HCT116 (cell line): ENCODE measurements at regions not wholly inside any gene's neighbourhood (a gene's known extent, or its start where the extent isn't known, plus 50 kb on each side); places are given as distances from the start of the nearest gene placed in this dataset.

Source experiments
- ATAC-seq: fragments of 200-7000 bp; cut with Tn5 transposase; 2 replicates; pipeline ENCODE4 v1.9.1; 2020; ENCODE audit warnings: mild to moderate bottlenecking, moderate library complexity
- BruUV-seq: library from RNA; stranded (reverse); fragments of 400-500 nt; replicated peaks from 2 replicates; lab custom pipeline; 2021; lab: Mats Ljungman, UMichigan
- CTCF ChIA-PET: fragments of 300-600 bp; sonication (Branson Sonifier 250); formaldehyde crosslinking; loops from one replicate; lab custom pipeline; 2021; ENCODE audit warnings: antibody characterized with exemption; lab: Charles Lee
- POLR2A ChIA-PET: fragments of 300-600, 350-600 bp; sonication (Branson Sonifier 250); formaldehyde crosslinking; loops from one replicate; lab custom pipeline; 2021; ENCODE audit warnings: antibody characterized with exemption; lab: Charles Lee
- RAD21 ChIA-PET, 2 experiments: fragments of 300-600 bp; sonication (Branson Sonifier 250); formaldehyde crosslinking; loops; one replicate each; lab custom pipeline; 2023; ENCODE audit warnings: low total read pairs in 2 of 2; ENCODE audit not compliant: uncharacterized antibody in 2 of 2, unreplicated experiment in 2 of 2, low non-redundant PET in 1 of 2; lab: Charles Lee
- DNase-seq: peaks from one replicate; pipeline ENCODE4 v3.0.0-alpha.2; 2010; ENCODE audit warnings: low read depth, low spot score
- H2AFZ ChIP-seq: fragments of 200-600 bp; shearing (Covaris generic), sonication (generic); 2 replicates; pipeline ENCODE4 v1.6.1; 2017; ENCODE audit warnings: low read depth, mixed run types, mixed read lengths, antibody characterized with exemption, low read length; ENCODE audit not compliant: poor library complexity, severe bottlenecking
- H3K27ac ChIP-seq: 2 replicates; pipeline ENCODE4 v1.5.1; 2012; ENCODE audit warnings: low read depth, low read length
- H3K27me3 ChIP-seq: fragments of 200-600 bp; sonication (generic); 2 replicates; pipeline ENCODE4 v1.6.1; 2016; ENCODE audit warnings: mixed run types, low read length, mixed read lengths; ENCODE audit not compliant: insufficient read depth
- H3K36me3 ChIP-seq, 2 experiments: fragments of 200-500 bp in 1 of 2; fragments of 200-600 bp in 1 of 2; sonication (Bioruptor generic) in 1 of 2; sonication (generic) in 1 of 2; 2 replicates each; pipeline versions ENCODE4 v1.5.1 to v1.6.1; 2014 to 2016; ENCODE audit warnings: low read length in 2 of 2, inconsistent platforms in 1 of 2, mixed read lengths in 1 of 2, mixed run types in 1 of 2; ENCODE audit not compliant: insufficient read depth in 2 of 2, control insufficient read depth in 1 of 2
- H3K4me1 ChIP-seq, 2 experiments: fragments of 200-600 bp in 1 of 2; sonication (generic) in 1 of 2; 2 replicates each; pipeline versions ENCODE4 v1.5.1 to v1.6.1; 2012 to 2017; ENCODE audit warnings: low read length in 2 of 2, inconsistent platforms in 1 of 2, mild to moderate bottlenecking in 1 of 2, mixed read lengths in 1 of 2, mixed run types in 1 of 2, moderate library complexity in 1 of 2; ENCODE audit not compliant: insufficient read depth in 2 of 2, control insufficient read depth in 1 of 2
- H3K4me2 ChIP-seq: fragments of 200-600 bp; sonication (generic); 2 replicates; pipeline ENCODE4 v1.6.1; 2017; ENCODE audit warnings: mixed run types, low read length, mixed read lengths
- H3K4me3 ChIP-seq, 2 experiments: fragments of 200-600 bp in 1 of 2; sonication (generic) in 1 of 2; replicated peaks in 1 of 2; 2 replicates each; pipeline ENCODE4 v1.5.1; 2011 to 2016; ENCODE audit warnings: low read length in 2 of 2, control low read depth in 1 of 2, low read depth in 1 of 2, mild to moderate bottlenecking in 1 of 2, mixed read lengths in 1 of 2, mixed run types in 1 of 2
- H3K79me2 ChIP-seq: fragments of 200-600 bp; sonication (generic); 2 replicates; pipeline ENCODE4 v1.6.1; 2017; ENCODE audit warnings: mild to moderate bottlenecking, mixed run types, low read length, moderate library complexity, mixed read lengths; ENCODE audit not compliant: insufficient read depth
- H3K9ac ChIP-seq: fragments of 200-600 bp; sonication (generic); 2 replicates; pipeline ENCODE4 v1.6.1; 2016; ENCODE audit warnings: low read length, mixed read lengths
- H3K9me2 ChIP-seq: fragments of 200-600 bp; sonication (generic), shearing (Covaris generic); 2 replicates; pipeline ENCODE4 v1.6.1; 2017; ENCODE audit warnings: mixed run types, mild to moderate bottlenecking, moderate library complexity; ENCODE audit not compliant: insufficient read depth
- H3K9me3 ChIP-seq, 2 experiments: fragments of 200-500 bp in 1 of 2; fragments of 200-600 bp in 1 of 2; sonication (Bioruptor generic) in 1 of 2; sonication (generic) in 1 of 2; 2 replicates each; pipeline ENCODE4 v1.6.1; 2014 to 2017; ENCODE audit warnings: low read length in 2 of 2, mixed read lengths in 2 of 2, inconsistent platforms in 1 of 2, low read depth in 1 of 2, mild to moderate bottlenecking in 1 of 2, mixed run types in 1 of 2, moderate library complexity in 1 of 2; ENCODE audit not compliant: control insufficient read depth in 1 of 2, insufficient read depth in 1 of 2
- H4K20me1 ChIP-seq: fragments of 200-600 bp; sonication (generic), shearing (Covaris generic); 2 replicates; pipeline ENCODE4 v1.6.1; 2017; ENCODE audit warnings: mixed run types, mild to moderate bottlenecking, moderate library complexity; ENCODE audit not compliant: insufficient read depth
- ATF3 ChIP-seq: IDR thresholded peaks from 2 replicates; pipeline ENCODE4 v1.6.1; 2012
- CBX3 ChIP-seq: IDR thresholded peaks from 2 replicates; pipeline ENCODE4 v1.6.1; 2012; ENCODE audit warnings: low read depth
- CTCF ChIP-seq, 3 experiments: fragments of 200-600 bp in 1 of 3; sonication (generic) in 1 of 3; IDR thresholded peaks in 2 of 3; conservative IDR thresholded peaks in 1 of 3; 2 replicates each; pipeline ENCODE4 v1.5.1; 2012 to 2017; ENCODE audit warnings: low read depth in 2 of 3, low read length in 2 of 3, antibody characterized with exemption in 1 of 3, borderline replicate concordance in 1 of 3, control low read depth in 1 of 3, mild to moderate bottlenecking in 1 of 3, mixed read lengths in 1 of 3, mixed run types in 1 of 3, moderate library complexity in 1 of 3; ENCODE audit not compliant: insufficient read depth in 1 of 3
- EGR1 ChIP-seq: IDR thresholded peaks from 2 replicates; pipeline ENCODE4 v1.6.1; 2012; ENCODE audit warnings: low read depth
- ELF1 ChIP-seq: IDR thresholded peaks from 2 replicates; pipeline ENCODE4 v1.6.1; 2012; ENCODE audit warnings: low read depth, borderline replicate concordance
- EZH2phosphoT487 ChIP-seq: fragments of 200-600 bp; IDR thresholded peaks from 2 replicates; pipeline ENCODE4 v1.6.1; 2018; ENCODE audit warnings: antibody characterized with exemption, borderline replicate concordance
- FOSL1 ChIP-seq: IDR thresholded peaks from 2 replicates; pipeline ENCODE4 v1.6.1; 2012; ENCODE audit warnings: low read depth
- JUND ChIP-seq: IDR thresholded peaks from 2 replicates; pipeline ENCODE4 v1.6.1; 2012
- MAX ChIP-seq: IDR thresholded peaks from 2 replicates; pipeline ENCODE4 v1.6.1; 2012
- POLR2A ChIP-seq: IDR thresholded peaks from 2 replicates; pipeline ENCODE4 v1.7.0; 2011; ENCODE audit warnings: borderline replicate concordance; ENCODE audit not compliant: insufficient read depth, insufficient read length; ENCODE audit errors: extremely low read depth
- POLR2AphosphoS5 ChIP-seq: IDR thresholded peaks from 2 replicates; pipeline ENCODE4 v1.6.1; 2011; ENCODE audit warnings: mild to moderate bottlenecking, low read depth, low read length, moderate library complexity
- RAD21 ChIP-seq: IDR thresholded peaks from 2 replicates; pipeline ENCODE4 v1.6.1; 2012; ENCODE audit warnings: low read depth, mild to moderate bottlenecking
- REST ChIP-seq: IDR thresholded peaks from 2 replicates; pipeline ENCODE4 v1.6.1; 2012; ENCODE audit warnings: low read depth
- SIN3A ChIP-seq: IDR thresholded peaks from 2 replicates; pipeline ENCODE4 v1.6.1; 2012; ENCODE audit warnings: low read depth
- SP1 ChIP-seq: IDR thresholded peaks from 2 replicates; pipeline ENCODE4 v1.6.1; 2012; ENCODE audit warnings: low read depth
- SRF ChIP-seq: IDR thresholded peaks from 2 replicates; pipeline ENCODE4 v1.6.1; 2012; ENCODE audit warnings: low read depth
- TCF7L2 ChIP-seq: IDR thresholded peaks from 2 replicates; pipeline ENCODE4 v1.7.0; 2011; ENCODE audit warnings: borderline replicate concordance, inconsistent platforms; ENCODE audit not compliant: insufficient read depth, insufficient read length; ENCODE audit errors: extremely low read depth
- YY1 ChIP-seq: IDR thresholded peaks from 2 replicates; pipeline ENCODE4 v1.6.1; 2011; ENCODE audit warnings: low read length, low read depth, moderate library complexity, mild to moderate bottlenecking; ENCODE audit not compliant: insufficient replicate concordance; ENCODE audit errors: extremely low read depth
- ZNF274 ChIP-seq: fragments of 200-500 bp; sonication (Bioruptor generic); IDR thresholded peaks from 2 replicates; pipeline ENCODE4 v1.6.1; 2014; ENCODE audit warnings: mild to moderate bottlenecking, low read depth, low read length, inconsistent platforms
- intact Hi-C: fragments of 100-400 bp; cut with micrococcal nuclease; formaldehyde crosslinking; loops from 2 replicates; pipeline ENCODE4 v1.10.0; 2022
- TF ChIP-seq, protein P1 (sequence below): IDR thresholded peaks from 2 replicates; pipeline ENCODE4 v1.6.1; 2011; ENCODE audit warnings: mild to moderate bottlenecking, low read length, moderate library complexity; ENCODE audit not compliant: insufficient replicate concordance; ENCODE audit errors: extremely low read depth

DNA sequence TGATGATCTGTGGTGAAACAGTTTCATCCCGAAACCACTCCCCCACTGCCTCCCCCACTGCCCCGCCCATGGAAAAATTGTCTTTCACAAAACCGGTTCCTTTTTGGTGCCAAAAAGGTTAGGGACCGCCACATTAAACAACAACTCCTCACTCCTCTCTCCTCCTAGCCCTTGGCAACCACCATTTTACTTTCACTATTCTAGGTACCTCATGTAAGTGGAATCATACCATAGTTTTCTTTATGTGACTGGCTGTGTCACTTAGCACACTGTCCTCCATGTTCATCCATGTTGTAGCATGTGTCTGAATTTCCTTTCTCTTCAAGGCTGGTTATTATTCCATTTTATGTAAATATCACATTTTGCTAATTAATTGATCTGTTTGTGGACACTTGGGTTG, 99.3 kb downstream of the UTRN start:
- DNase-seq (no peak), ATAC-seq (no peak)
- no peaks in the 10 kb centered on the region for H3K4me1 ChIP-seq
- H3K9me3 ChIP-seq, result no peaks in the 10 kb centered on the region
- POLR2A ChIA-PET, result no interaction called here
- intact Hi-C loops, result no loop called here
- RAD21 ChIA-PET, result no interaction called here
- no peak for TF ChIP-seq SIN3A
- no peak for TF ChIP-seq CTCF (IDR thresholded peaks at IDR 0.05 in 2 of 3, conservative IDR thresholded peaks at IDR 0.05 in 1 of 3; ENCODE audit: borderline replicate concordance in 1 of 3, insufficient read depth in 1 of 3, low read depth in 2 of 3, low read length in 2 of 3)
- TF ChIP-seq POLR2A, result no peak
- no peak for TF ChIP-seq ZNF274
- no peak for TF ChIP-seq CBX3
- no peak for TF ChIP-seq RAD21
- no peak for TF ChIP-seq REST
- TF ChIP-seq TCF7L2, result no peak
- no peak for TF ChIP-seq MAX
- TF ChIP-seq ELF1, result no peak
- no peak for TF ChIP-seq SRF
- TF ChIP-seq EGR1, result no peak
- no peak for TF ChIP-seq SP1
- TF ChIP-seq EZH2phosphoT487, result no peak
- no peak for TF ChIP-seq JUND
- no peak for TF ChIP-seq YY1
- no peak for TF ChIP-seq ATF3
- TF ChIP-seq FOSL1, result no peak
- TF ChIP-seq, protein P1, sequence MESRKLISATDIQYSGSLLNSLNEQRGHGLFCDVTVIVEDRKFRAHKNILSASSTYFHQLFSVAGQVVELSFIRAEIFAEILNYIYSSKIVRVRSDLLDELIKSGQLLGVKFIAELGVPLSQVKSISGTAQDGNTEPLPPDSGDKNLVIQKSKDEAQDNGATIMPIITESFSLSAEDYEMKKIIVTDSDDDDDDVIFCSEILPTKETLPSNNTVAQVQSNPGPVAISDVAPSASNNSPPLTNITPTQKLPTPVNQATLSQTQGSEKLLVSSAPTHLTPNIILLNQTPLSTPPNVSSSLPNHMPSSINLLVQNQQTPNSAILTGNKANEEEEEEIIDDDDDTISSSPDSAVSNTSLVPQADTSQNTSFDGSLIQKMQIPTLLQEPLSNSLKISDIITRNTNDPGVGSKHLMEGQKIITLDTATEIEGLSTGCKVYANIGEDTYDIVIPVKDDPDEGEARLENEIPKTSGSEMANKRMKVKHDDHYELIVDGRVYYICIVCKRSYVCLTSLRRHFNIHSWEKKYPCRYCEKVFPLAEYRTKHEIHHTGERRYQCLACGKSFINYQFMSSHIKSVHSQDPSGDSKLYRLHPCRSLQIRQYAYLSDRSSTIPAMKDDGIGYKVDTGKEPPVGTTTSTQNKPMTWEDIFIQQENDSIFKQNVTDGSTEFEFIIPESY, result no peak
- no peak for TF ChIP-seq POLR2AphosphoS5
- no peak overlapping the region for H2AFZ ChIP-seq
- no peak overlapping the region for H3K27ac ChIP-seq
- no peak overlapping the region for H3K4me2 ChIP-seq
- no peak overlapping the region for H3K4me3 ChIP-seq
- no peaks in the 10 kb centered on the region for H3K27me3 ChIP-seq
- H3K9me2 ChIP-seq, result no peaks in the 10 kb centered on the region; the same call in 1 of the 2 replicates
- CTCF ChIA-PET, result no interaction called here
- no peaks in the 10 kb centered on the region for H3K36me3 ChIP-seq
- BruUV-seq, result no TSS peak
- H3K79me2 ChIP-seq, result no peaks in the 10 kb centered on the region
- H4K20me1 ChIP-seq, result no peaks in the 10 kb centered on the region
- H3K9ac ChIP-seq, result no peak overlapping the region
